ENCODE measurements at regions not wholly inside any gene's neighbourhood (a gene's known extent, or its start where the extent isn't known, plus 50 kb on each side); places are given as distances from the start of the nearest gene placed in this dataset.

GRCh38 chr2:128545829-128546228, 227.2 kb upstream of the HS6ST1 start:
- no peak for TF ChIP-seq CTCF (conservative IDR thresholded peaks at IDR 0.05; ENCODE audit: low read length)
- DNase-seq (ENCODE audit: low read depth), result no peak
- H3K4me3 ChIP-seq (ENCODE audit: low read length), result no peak overlapping the region

GRCh38 chr2:128547667-128548066, 229.0 kb upstream of the HS6ST1 start:
- H3K4me3 ChIP-seq (ENCODE audit: low read length), result no peak overlapping the region
- TF ChIP-seq CTCF (conservative IDR thresholded peaks at IDR 0.05; ENCODE audit: low read length), result no peak
- no peak for DNase-seq (ENCODE audit: low read depth)

- H3K4me3 ChIP-seq (ENCODE audit: low read length), result no peak overlapping the region
- no peak for TF ChIP-seq CTCF (conservative IDR thresholded peaks at IDR 0.05; ENCODE audit: low read length)
- no peak for DNase-seq (ENCODE audit: low read depth)
Observed at GRCh38 chr2:128548461-128548891, 229.8 kb upstream of the HS6ST1 start.

GRCh38 chr2:128549094-128549493, 230.4 kb upstream of the HS6ST1 start:
- no peak overlapping the region for H3K4me3 ChIP-seq (ENCODE audit: low read length)
- peak; percentile 29 for DNase-seq (ENCODE audit: low read depth)
- TF ChIP-seq CTCF (conservative IDR thresholded peaks at IDR 0.05; ENCODE audit: low read length), result no peak

- peak; percentile 26 for DNase-seq (ENCODE audit: low read depth)
- no peak overlapping the region for H3K4me3 ChIP-seq (ENCODE audit: low read length)
- TF ChIP-seq CTCF (conservative IDR thresholded peaks at IDR 0.05; ENCODE audit: low read length), result no peak
Observed at GRCh38 chr2:128549646-128550260, 231.1 kb upstream of the HS6ST1 start.

GRCh38 chr2:128550389-128550788, 231.7 kb upstream of the HS6ST1 start:
- TF ChIP-seq CTCF (conservative IDR thresholded peaks at IDR 0.05; ENCODE audit: low read length), result no peak
- no peak for DNase-seq (ENCODE audit: low read depth)
- H3K4me3 ChIP-seq (ENCODE audit: low read length), result no peak overlapping the region

GRCh38 chr2:128550801-128551416, 232.2 kb upstream of the HS6ST1 start:
- no peak for DNase-seq (ENCODE audit: low read depth)
- no peak overlapping the region for H3K4me3 ChIP-seq (ENCODE audit: low read length)
- no peak for TF ChIP-seq CTCF (conservative IDR thresholded peaks at IDR 0.05; ENCODE audit: low read length)

Data from AG10803 (cell line).